Small intestine (tissue), 7 donors: ENCODE measurements at regions not wholly inside any gene's neighbourhood (a gene's known extent, or its start where the extent isn't known, plus 50 kb on each side); places are given as distances from the start of the nearest gene placed in this dataset.
A peak's percentile ranks its signal among the peaks of the same experiment; 100 is the strongest.
"Not testable (repeated sequence)": the region's sequence is repeated elsewhere in the genome, so short reads cannot be mapped to it uniquely, and the experiment has no call there.

ENCODE experiments used
- DNase-seq, 2 donors: peaks; one replicate each; pipeline versions ENCODE4 v3.0.0 to v3.0.0-alpha.2; 2013
- FAIRE-seq: peaks from 2 replicates; lab custom pipeline; 2012; peaks lifted over from hg19 to GRCh38; lab: Jason Lieb, UNC
- H3K27ac ChIP-seq, 3 donors: one replicate each; pipeline ENCODE4 v1.5.1; 2013; ENCODE audit warnings: low read length in 2 of 3, mild to moderate bottlenecking in 2 of 3, control low read depth in 1 of 3, inconsistent platforms in 1 of 3, low read depth in 1 of 3, moderate library complexity in 1 of 3
- H3K27me3 ChIP-seq, 3 donors: one replicate each; pipeline ENCODE4 v1.6.1; 2013; ENCODE audit warnings: low read length in 3 of 3, inconsistent platforms in 1 of 3; ENCODE audit not compliant: control insufficient read depth in 3 of 3, insufficient read depth in 3 of 3
- H3K36me3 ChIP-seq, 3 donors: one replicate each; pipeline ENCODE4 v1.6.1; 2013; ENCODE audit warnings: low read length in 3 of 3, inconsistent platforms in 1 of 3, low read depth in 1 of 3, mild to moderate bottlenecking in 1 of 3, moderate library complexity in 1 of 3; ENCODE audit not compliant: control insufficient read depth in 3 of 3, insufficient read depth in 2 of 3
- H3K4me1 ChIP-seq, 3 donors: one replicate each; pipeline ENCODE4 v1.6.1; 2013; ENCODE audit warnings: low read length in 2 of 3, inconsistent platforms in 1 of 3, low read depth in 1 of 3, mild to moderate bottlenecking in 1 of 3, moderate library complexity in 1 of 3; ENCODE audit not compliant: control insufficient read depth in 3 of 3, insufficient read depth in 2 of 3
- H3K4me3 ChIP-seq, 3 donors: one replicate each; pipeline ENCODE4 v1.5.1; 2013; ENCODE audit warnings: low read length in 3 of 3, control low read depth in 1 of 3, inconsistent platforms in 1 of 3, low read depth in 1 of 3, mild to moderate bottlenecking in 1 of 3, moderate library complexity in 1 of 3
- H3K9me3 ChIP-seq, 2 donors: one replicate each; pipeline ENCODE4 v1.6.1; 2013; ENCODE audit warnings: low read depth in 1 of 2, low read length in 1 of 2; ENCODE audit not compliant: control insufficient read depth in 2 of 2, insufficient read depth in 1 of 2
- WGBS, 3 donors: extraction: QIAGEN DNeasy Blood & Tissue Kit; methylation state at CpG; one replicate each; pipeline ENCODE4 v1.1.7; 2013; 5-methylcytosine and 5-hydroxymethylcytosine counted together
- donor health status: healthy with polysubstance abuse.
- donor health status: control.
- donor health status: control.
- donor health status: Bipolar disorder and iron deficiency.
- donor health status: healthy.

- DNase-seq, H3K9me3 ChIP-seq, FAIRE-seq, H3K4me1 ChIP-seq, H3K27me3 ChIP-seq, H3K36me3 ChIP-seq, H3K4me3 ChIP-seq, H3K27ac ChIP-seq: not testable (repeated sequence)
- 69 to 92% (median 86%) methylated on average over 3 of the region's 3 CpGs for WGBS, 3 donors
These were observed 83.4 kb upstream of the RAP2C start for GRCh38 chrX:132302687-132303086.

- no peaks in the 10 kb centered on the region for H3K36me3 ChIP-seq
- H3K27ac ChIP-seq = no peak overlapping the region
- DNase-seq (no peak), FAIRE-seq (no peak)
- H3K4me3 ChIP-seq = no peak overlapping the region
- H3K4me1 ChIP-seq = no peaks in the 10 kb centered on the region
- peaks cover 0 to 4% of the 10 kb centered on the region in 2 donors for H3K9me3 ChIP-seq
- 73 to 92% (median 91%) methylated on average over 2 of the region's 2 CpGs for WGBS, 3 donors
- no peaks in the 10 kb centered on the region for H3K27me3 ChIP-seq
These were observed 75.7 kb upstream of the RAP2C start for GRCh38 chrX:132294776-132295495.

GRCh38 chrX:132294192-132294591 lies 74.9 kb upstream of the RAP2C start:
- Histone ChIP-seq H3K27ac (no peak overlapping the region), H3K4me3 (no peak overlapping the region), H3K9me3 (peaks cover 0 to 4% of the 10 kb centered on the region in 2 donors), H3K27me3 (no peaks in the 10 kb centered on the region), H3K36me3 (no peaks in the 10 kb centered on the region), H3K4me1 (no peaks in the 10 kb centered on the region)
- 37 to 89% (median 79%) methylated on average over 1 of the region's 1 CpG for WGBS, 3 donors
- FAIRE-seq (no peak), DNase-seq (no peak)

GRCh38 chrX:132292793-132293192 lies 73.5 kb upstream of the RAP2C start:
- 5 to 18% (median 15%) methylated on average over 5 of the region's 5 CpGs for WGBS, 3 donors
- Histone ChIP-seq H3K4me1 (no peaks in the 10 kb centered on the region), H3K27ac (no peak overlapping the region), H3K27me3 (no peaks in the 10 kb centered on the region), H3K36me3 (no peaks in the 10 kb centered on the region), H3K9me3 (peaks cover 0 to 4% of the 10 kb centered on the region in 2 donors), H3K4me3 (no peak overlapping the region)
- DNase-seq = peak; percentile 52 to 59
- no peak for FAIRE-seq

GRCh38 chrX:132277953-132278614 lies 58.8 kb upstream of the RAP2C start:
- WGBS, 3 donors = 72 to 91% (median 79%) methylated on average over 2 of the region's 2 CpGs
- Histone ChIP-seq H3K27me3 (no peaks in the 10 kb centered on the region), H3K9me3 (no peaks in the 10 kb centered on the region), H3K36me3 (no peaks in the 10 kb centered on the region), H3K27ac (no peak overlapping the region), H3K4me3 (no peak overlapping the region), H3K4me1 (no peaks in the 10 kb centered on the region)
- DNase-seq (no peak), FAIRE-seq (no peak)

- 88 to 92% (median 89%) methylated on average over 1 of the region's 1 CpG for WGBS, 3 donors
- Histone ChIP-seq H3K4me1 (no peaks in the 10 kb centered on the region), H3K36me3 (no peaks in the 10 kb centered on the region), H3K27ac (no peak overlapping the region), H3K9me3 (no peaks in the 10 kb centered on the region), H3K27me3 (no peaks in the 10 kb centered on the region), H3K4me3 (no peak overlapping the region)
- no peak for DNase-seq
- FAIRE-seq = no peak
These were observed 53.6 kb upstream of the RAP2C start for GRCh38 chrX:132272826-132273225.

GRCh38 chrX:132271311-132271778 lies 52.1 kb upstream of the RAP2C start:
- Histone ChIP-seq H3K36me3 (no peaks in the 10 kb centered on the region), H3K27me3 (no peaks in the 10 kb centered on the region), H3K4me1 (no peaks in the 10 kb centered on the region), H3K9me3 (no peaks in the 10 kb centered on the region), H3K4me3 (no peak overlapping the region), H3K27ac (peak overlapping the region in 1 of 3 donors; percentile 72)
- FAIRE-seq (no peak), DNase-seq (no peak)
- 47 to 63% (median 58%) methylated on average over 3 of the region's 3 CpGs for WGBS, 3 donors

GRCh38 chrX:132270699-132271098 lies 51.5 kb upstream of the RAP2C start:
- WGBS, 3 donors = 42 to 58% (median 51%) methylated on average over 3 of the region's 3 CpGs
- Histone ChIP-seq H3K9me3 (no peaks in the 10 kb centered on the region), H3K27me3 (no peaks in the 10 kb centered on the region), H3K4me3 (no peak overlapping the region), H3K27ac (no peak overlapping the region), H3K4me1 (no peaks in the 10 kb centered on the region), H3K36me3 (no peaks in the 10 kb centered on the region)
- no peak for DNase-seq
- FAIRE-seq = no peak
